DMS 273 (cell line): ENCODE measurements at regions not wholly inside any gene's neighbourhood (a gene's known extent, or its start where the extent isn't known, plus 50 kb on each side); places are given as distances from the start of the nearest gene placed in this dataset.
"Not testable (repeated sequence)": the region's sequence is repeated elsewhere in the genome, so short reads cannot be mapped to it uniquely, and the experiment has no call there.

Source experiments
- DNase-seq: peaks from one replicate; lab custom pipeline; 2025; ENCODE audit not compliant: unreplicated experiment; lab: John Stamatoyannopoulos, UW

- DNase-seq: no peak
Observed at GRCh38 chr7:146057958-146058357, 58.6 kb upstream of the CNTNAP2 start.

GRCh38 chr7:146054909-146055308, 61.7 kb upstream of the CNTNAP2 start:
- DNase-seq: no peak

- DNase-seq: no peak
Observed at GRCh38 chr7:146053492-146053891, 63.1 kb upstream of the CNTNAP2 start.

DNA sequence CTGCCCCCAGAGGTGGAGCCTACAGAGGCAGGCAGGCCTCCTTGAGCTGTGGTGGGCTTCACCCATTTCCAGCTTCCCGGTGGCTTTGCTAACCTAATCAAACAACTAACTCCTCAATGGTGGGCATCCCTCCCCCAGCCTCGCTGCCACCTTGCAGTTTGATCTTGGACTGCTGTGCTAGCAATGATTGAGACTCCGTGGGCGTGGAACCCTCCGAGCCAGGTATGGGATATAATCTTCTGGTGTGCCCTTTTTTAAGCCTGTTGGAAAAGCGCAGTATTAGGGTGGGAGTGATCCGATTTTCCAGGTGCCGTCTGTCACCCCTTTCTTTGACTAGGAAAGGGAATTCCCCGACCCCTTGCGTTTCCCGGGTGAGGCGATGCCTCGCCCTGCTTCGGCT, 73.3 kb upstream of the CNTNAP2 start:
- not testable (repeated sequence) for DNase-seq

DNA sequence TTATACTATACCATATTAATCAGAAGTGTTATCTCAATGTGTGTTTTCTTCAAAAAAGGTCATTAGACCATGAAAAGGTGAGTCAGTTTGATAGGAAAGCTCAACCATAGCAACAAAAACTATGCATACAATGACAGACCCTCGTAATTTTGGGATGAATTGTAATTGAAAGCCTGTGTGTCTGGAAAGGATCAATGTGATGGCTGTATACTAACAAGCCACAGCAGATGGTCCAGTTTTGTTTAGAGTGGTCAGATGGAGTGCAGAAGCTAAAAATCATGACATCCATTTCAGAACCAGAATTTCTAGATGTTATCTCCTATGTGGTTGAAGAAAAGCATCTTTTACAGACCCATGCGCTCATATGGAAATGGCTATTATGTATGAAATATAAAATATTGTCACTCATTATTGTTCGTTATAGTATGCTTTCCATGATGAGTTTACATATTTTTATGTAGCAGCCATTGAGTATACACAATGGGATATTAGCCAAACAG, 88.3 kb upstream of the CNTNAP2 start:
- DNase-seq: no peak

- no peak for DNase-seq
Observed at GRCh38 chr7:146027243-146027642, 89.4 kb upstream of the CNTNAP2 start.

DNA sequence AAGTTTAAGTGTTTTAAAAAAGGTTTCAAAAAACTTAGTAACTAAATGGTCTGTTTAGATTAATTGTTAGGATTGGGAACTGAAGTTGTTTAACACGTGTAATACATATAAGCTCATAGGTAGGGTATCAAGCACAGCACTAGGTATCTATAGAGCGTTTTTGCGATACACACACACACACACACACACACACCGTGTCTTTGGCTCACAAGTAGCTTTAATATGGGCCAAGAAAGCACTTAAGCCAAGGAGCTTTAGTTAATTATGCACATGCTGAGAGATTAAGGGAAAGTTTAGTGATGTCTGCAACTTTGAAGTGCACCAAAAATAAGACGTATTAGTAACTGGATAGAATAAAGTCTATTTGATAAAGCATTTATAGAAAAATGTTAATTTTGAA, 93.8 kb upstream of the CNTNAP2 start:
- no peak for DNase-seq

DNA sequence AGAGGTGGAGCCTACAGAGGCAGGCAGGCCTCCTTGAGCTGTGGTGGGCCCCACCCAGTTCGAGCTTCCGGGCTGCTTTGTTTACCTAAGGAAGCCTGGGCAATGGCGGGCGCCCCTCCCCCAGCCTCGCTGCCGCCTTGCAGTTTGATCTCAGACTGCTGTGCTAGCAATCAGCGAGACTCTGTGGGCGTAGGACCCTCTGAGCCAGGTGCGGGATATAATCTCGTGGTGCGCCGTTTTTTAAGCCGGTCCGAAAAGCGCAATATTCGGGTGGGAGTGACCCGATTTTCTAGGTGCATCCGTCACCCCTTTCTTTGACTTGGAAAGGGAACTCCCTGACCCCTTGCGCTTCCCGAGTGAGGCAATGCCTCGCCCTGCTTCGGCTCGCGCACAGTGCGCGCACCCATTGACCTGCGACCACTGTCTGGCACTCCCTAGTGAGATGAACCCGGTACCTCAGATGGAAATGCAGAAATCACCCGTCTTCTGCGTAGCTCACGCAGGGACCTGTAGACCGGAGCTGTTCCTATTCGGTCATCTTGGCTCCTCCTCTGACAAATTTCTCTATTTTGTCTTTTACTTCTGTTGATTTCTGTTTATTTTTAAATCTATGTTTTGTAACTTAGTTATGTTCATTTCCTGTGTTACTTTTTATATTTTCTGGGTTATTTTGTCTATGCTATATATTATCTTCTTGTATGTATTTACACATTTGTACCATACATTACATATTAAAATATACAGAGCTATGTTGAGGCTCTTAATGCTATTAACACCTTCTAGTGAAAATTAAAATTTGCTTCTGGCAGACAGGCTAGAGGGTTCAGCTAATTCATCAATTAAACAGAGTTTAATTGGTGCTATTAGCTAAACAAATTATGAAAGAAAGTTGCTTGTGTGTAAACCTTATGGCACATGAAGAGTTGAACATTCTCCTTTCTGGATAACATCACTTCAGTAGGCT, 97.3 kb upstream of the CNTNAP2 start:
- not testable (repeated sequence) for DNase-seq

DNA sequence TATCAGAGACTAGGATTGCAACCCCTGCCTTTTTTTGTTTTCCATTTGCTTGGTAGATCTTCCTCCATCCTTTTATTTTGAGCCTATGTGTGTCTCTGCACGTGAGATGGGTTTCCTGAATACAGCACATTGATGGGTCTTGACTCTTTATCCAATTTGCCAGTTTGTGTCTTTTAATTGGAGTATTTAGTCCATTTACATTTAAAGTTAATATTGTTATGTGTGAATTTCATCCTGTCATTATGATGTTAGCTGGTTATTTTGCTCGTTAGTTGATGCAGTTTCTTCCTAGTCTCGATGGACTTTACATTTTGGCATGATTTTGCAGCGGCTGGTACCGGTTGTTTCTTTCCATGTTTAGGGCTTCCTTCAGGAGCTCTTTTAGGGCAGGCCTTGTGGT, 99.2 kb upstream of the CNTNAP2 start:
- not testable (repeated sequence) for DNase-seq

- not testable (repeated sequence) for DNase-seq
Observed at GRCh38 chr7:146014154-146014553, 102.4 kb upstream of the CNTNAP2 start.

GRCh38 chr7:146008293-146008692, 108.3 kb upstream of the CNTNAP2 start:
- DNase-seq: no peak

GRCh38 chr7:146004805-146005204, 111.8 kb upstream of the CNTNAP2 start:
- DNase-seq: no peak

DNA sequence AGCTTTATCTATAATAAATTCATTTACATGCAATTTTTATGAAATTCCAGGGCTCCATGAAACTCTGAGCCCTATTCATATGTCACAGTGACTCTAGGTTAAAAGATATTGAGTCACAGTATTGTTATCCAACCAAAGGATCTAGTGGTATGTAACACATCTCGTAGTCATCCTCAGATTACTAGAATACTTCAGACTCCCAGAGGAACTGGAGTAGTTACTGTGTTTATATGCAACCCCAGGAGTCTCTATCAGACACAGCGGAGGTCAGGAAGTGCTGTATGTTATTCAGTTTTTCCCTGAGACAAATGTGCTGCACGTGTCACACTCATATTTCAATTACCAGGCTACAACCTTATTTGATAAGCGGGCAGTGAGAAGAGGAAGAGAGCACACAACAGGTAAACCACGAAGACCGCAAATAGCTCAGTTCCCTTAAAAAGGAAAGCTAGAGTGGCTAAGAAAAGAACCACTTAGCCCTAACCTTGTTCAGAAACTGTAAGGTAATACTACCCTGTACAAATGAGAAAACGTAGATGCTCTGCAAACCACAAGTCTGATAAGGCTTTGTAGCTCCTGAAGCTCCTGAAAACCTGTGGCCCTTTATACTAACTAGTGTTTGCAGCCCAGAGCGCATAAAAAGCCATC, 114.0 kb upstream of the CNTNAP2 start:
- DNase-seq: no peak

DNA sequence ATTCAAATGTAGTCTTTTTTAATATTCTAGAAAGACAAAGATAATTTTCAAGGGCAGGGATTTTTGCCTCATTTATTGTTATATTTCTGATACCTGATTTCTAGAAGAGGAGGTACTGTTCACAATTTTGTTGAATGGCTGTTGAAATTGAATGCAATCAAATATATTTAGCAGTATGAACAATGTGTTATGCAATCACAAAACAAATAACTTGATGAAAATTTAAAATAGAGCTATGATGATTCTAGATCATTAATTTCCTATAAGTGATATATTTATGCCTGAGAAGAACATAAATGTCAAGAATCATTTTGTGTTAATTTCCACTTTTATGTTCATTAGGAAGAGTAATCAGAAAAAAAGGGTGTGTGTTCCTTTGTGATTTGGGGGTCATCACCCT, 114.6 kb upstream of the CNTNAP2 start:
- no peak for DNase-seq

GRCh38 chr7:146000882-146001281, 115.7 kb upstream of the CNTNAP2 start:
- no peak for DNase-seq

GRCh38 chr7:145989469-145989868, 127.1 kb upstream of the CNTNAP2 start:
- no peak for DNase-seq

- no peak for DNase-seq
Observed at GRCh38 chr7:145986248-145986874, 130.2 kb upstream of the CNTNAP2 start.

GRCh38 chr7:145978769-145979168, 137.8 kb upstream of the CNTNAP2 start:
- no peak for DNase-seq

DNA sequence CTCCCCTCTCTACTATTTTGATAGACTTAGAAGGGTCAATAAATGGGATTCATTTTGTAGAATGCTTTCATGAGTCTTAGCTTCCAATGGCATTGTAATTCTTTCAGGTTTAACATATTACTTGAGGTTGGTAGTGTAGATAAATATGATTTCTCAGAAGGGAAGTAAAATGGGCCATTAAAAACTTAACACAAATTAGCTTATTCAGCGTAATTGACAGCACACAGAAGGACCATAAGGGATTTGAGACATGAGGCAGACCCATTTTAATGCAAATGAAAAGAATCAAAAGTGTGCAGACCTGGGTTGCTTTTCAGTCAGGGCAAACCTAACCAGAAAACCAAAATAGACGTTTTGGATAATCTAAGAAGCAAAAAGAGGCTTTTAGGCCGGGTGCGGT, 156.6 kb upstream of the CNTNAP2 start:
- no peak for DNase-seq

DNA sequence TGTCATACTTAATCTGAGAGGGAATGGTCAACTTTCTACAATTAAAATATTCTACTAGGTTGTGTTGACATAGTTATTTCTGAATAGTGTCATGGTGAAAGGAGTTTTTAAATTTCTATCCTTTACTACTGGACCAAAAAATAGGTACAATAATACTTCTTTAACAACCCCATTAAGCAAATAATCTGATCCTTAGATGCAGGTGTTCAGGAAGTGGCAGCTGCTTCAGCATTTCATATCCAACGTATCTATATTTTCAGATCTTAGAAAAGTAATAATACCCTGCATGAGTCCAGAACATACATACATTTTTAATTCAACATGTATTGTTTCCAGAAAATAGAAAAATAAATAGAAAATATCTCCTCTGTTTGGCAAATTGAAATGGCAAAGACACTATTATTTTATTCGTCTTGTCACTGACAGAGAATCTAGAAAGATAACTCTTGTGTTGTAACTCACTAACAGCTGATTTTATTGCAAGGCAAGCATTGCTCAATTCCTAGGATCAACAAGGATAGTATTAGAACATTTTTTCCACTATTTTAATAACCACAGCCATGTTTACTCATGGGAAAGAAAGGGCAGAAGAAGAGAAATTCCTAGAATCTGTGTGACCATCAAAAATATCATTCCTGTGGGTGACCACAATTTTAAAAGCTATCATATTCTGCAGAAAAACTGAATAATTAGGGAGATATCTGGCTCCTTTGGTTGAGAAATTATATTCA, 159.3 kb upstream of the CNTNAP2 start:
- no peak for DNase-seq

DNA sequence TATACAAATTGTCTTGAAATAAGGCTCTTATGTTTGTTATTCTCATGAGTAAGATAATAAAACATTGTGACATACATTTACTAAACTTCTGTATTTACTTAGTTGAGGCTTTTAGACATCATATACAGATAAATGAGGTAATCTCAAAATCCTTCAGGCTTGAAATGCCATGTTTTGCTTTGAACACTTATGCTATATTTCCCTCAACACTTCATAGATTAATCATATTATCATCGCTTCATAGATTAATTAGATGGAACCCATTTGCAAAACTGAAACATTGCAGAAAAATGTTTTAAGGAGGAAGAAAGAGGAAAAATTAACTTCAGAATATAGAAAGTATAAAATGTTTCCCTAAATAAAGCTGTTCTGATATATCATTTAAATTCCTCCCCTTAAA, 165.0 kb upstream of the CNTNAP2 start:
- no peak for DNase-seq
